ENCODE measurements at regions not wholly inside any gene's neighbourhood (a gene's known extent, or its start where the extent isn't known, plus 50 kb on each side); places are given as distances from the start of the nearest gene placed in this dataset.

DNA sequence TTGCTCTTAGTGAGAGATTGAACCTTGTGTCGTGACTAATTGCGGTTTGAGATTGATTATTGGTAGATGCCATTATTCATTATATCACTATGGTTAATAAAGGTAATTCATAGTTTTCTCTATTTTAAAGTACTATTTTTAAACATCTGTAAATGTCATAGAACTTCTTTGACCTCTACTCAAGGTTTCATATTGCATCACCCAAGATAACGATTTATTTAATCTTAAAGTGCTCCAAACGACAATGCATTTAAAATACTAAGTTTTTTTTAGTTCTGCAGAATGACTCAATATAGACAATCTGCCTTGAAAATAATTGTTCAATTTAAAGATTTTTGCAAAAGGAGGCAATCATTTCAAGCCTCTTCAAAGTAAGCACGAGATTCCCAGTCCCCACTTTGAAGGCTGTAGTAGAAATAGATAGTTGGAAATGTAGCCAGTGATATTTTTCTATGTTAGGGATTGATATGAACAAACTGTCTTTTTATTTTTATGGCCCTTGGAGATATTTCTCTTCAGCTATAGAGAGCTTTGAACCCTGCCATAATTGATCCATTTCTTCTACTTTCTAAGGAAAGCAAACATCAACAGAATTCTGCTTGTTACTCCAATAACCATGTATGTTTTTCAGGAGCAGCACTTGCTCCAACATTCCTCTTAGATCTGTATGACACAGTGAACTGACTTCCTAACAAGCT is 114.2 kb upstream of the PALMD start:
- Mint-ChIP-seq H3K36me3 (0 out of 2 replicates have a peak, but pooled peaks cover 2% of the 10 kb centered on the region), H3K27me3 (ENCODE audit: low read depth) (no peaks in the 10 kb centered on the region), H3K4me1 (peaks cover 46% of the 10 kb centered on the region), H3K27ac (no peak overlapping the region), H3K9me3 (peaks cover 6% of the 10 kb centered on the region), H3K4me3 (no peak overlapping the region)
- DNase-seq (ENCODE audit: low spot score) (no peak), ATAC-seq (no peak)
- ChIA-PET CTCF (no interaction called here), POLR2A (no interaction called here)
- TF ChIP-seq, protein P1, sequence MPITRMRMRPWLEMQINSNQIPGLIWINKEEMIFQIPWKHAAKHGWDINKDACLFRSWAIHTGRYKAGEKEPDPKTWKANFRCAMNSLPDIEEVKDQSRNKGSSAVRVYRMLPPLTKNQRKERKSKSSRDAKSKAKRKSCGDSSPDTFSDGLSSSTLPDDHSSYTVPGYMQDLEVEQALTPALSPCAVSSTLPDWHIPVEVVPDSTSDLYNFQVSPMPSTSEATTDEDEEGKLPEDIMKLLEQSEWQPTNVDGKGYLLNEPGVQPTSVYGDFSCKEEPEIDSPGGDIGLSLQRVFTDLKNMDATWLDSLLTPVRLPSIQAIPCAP (CRISPR knock-in tag; IDR thresholded peaks at IDR 0.05), result no peak
- TF ChIP-seq GABPB1 (CRISPR knock-in tag; IDR thresholded peaks at IDR 0.05), result no peak
- TF ChIP-seq, protein P2, sequence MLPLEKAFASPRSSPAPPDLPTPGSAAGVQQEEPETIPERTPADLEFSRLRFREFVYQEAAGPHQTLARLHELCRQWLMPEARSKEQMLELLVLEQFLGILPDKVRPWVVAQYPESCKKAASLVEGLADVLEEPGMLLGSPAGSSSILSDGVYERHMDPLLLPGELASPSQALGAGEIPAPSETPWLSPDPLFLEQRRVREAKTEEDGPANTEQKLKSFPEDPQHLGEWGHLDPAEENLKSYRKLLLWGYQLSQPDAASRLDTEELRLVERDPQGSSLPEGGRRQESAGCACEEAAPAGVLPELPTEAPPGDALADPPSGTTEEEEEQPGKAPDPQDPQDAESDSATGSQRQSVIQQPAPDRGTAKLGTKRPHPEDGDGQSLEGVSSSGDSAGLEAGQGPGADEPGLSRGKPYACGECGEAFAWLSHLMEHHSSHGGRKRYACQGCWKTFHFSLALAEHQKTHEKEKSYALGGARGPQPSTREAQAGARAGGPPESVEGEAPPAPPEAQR (CRISPR knock-in tag; IDR thresholded peaks at IDR 0.05), result no peak
- no peak for TF ChIP-seq GRHL2 (CRISPR knock-in tag; IDR thresholded peaks at IDR 0.05; ENCODE audit: insufficient replicate concordance, severe bottlenecking)
- no peak for TF ChIP-seq RORB (CRISPR knock-in tag; IDR thresholded peaks at IDR 0.05)
- TF ChIP-seq, protein P3, sequence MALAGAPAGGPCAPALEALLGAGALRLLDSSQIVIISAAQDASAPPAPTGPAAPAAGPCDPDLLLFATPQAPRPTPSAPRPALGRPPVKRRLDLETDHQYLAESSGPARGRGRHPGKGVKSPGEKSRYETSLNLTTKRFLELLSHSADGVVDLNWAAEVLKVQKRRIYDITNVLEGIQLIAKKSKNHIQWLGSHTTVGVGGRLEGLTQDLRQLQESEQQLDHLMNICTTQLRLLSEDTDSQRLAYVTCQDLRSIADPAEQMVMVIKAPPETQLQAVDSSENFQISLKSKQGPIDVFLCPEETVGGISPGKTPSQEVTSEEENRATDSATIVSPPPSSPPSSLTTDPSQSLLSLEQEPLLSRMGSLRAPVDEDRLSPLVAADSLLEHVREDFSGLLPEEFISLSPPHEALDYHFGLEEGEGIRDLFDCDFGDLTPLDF (CRISPR knock-in tag; IDR thresholded peaks at IDR 0.05), result no peak
- TF ChIP-seq ZNF138 (CRISPR knock-in tag; conservative IDR thresholded peaks at IDR 0.05), result no peak
- TF ChIP-seq, protein P4, sequence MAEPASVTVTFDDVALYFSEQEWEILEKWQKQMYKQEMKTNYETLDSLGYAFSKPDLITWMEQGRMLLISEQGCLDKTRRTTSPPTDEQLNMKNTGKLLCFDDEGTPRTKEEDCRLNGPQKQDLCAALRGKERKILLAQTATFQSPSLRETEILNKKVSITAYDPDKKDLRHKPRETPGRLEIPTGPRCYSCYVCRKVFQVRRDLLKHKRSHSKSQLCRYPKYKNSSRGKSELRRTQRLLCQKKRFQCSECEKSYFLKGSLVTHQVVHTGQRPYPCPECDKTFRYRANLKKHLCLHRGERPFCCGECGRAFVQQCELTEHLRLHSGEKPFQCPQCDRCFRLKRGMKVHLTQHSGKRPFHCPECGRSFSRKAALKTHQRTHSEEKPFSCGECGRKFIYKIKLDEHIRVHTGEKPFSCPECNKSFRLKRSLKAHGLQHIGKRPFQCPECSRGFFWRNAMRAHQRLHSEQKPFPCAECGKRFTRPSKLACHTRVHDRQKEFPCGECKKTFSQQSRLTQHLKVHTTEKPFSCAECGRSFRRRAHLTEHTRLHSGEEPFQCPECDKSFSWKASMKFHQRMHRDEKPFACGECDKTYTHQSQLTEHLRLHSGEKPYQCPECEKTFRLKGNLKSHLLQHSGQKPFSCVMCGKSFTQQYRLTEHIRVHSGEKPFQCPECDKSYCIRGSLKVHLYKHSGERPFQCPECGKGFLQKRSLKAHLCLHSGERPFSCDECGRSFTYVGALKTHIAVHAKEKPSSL (CRISPR knock-in tag; conservative IDR thresholded peaks at IDR 0.05), result no peak
- TF ChIP-seq, protein P5, sequence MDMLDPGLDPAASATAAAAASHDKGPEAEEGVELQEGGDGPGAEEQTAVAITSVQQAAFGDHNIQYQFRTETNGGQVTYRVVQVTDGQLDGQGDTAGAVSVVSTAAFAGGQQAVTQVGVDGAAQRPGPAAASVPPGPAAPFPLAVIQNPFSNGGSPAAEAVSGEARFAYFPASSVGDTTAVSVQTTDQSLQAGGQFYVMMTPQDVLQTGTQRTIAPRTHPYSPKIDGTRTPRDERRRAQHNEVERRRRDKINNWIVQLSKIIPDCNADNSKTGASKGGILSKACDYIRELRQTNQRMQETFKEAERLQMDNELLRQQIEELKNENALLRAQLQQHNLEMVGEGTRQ (CRISPR knock-in tag; IDR thresholded peaks at IDR 0.05), result no peak
- no peak for TF ChIP-seq ESRRA (CRISPR knock-in tag; IDR thresholded peaks at IDR 0.05; ENCODE audit: borderline replicate concordance)
- TF ChIP-seq TEAD4 (CRISPR knock-in tag; IDR thresholded peaks at IDR 0.05), result no peak
- TF ChIP-seq CREB1 (CRISPR knock-in tag; IDR thresholded peaks at IDR 0.05), result no peak
- no peak for TF ChIP-seq FOXK1 (CRISPR knock-in tag; IDR thresholded peaks at IDR 0.05)
- no peak for TF ChIP-seq ZNF671 (CRISPR knock-in tag; IDR thresholded peaks at IDR 0.05)
- no peak for TF ChIP-seq TCF7 (CRISPR knock-in tag; IDR thresholded peaks at IDR 0.05; ENCODE audit: low read depth)
- TF ChIP-seq, protein P6, sequence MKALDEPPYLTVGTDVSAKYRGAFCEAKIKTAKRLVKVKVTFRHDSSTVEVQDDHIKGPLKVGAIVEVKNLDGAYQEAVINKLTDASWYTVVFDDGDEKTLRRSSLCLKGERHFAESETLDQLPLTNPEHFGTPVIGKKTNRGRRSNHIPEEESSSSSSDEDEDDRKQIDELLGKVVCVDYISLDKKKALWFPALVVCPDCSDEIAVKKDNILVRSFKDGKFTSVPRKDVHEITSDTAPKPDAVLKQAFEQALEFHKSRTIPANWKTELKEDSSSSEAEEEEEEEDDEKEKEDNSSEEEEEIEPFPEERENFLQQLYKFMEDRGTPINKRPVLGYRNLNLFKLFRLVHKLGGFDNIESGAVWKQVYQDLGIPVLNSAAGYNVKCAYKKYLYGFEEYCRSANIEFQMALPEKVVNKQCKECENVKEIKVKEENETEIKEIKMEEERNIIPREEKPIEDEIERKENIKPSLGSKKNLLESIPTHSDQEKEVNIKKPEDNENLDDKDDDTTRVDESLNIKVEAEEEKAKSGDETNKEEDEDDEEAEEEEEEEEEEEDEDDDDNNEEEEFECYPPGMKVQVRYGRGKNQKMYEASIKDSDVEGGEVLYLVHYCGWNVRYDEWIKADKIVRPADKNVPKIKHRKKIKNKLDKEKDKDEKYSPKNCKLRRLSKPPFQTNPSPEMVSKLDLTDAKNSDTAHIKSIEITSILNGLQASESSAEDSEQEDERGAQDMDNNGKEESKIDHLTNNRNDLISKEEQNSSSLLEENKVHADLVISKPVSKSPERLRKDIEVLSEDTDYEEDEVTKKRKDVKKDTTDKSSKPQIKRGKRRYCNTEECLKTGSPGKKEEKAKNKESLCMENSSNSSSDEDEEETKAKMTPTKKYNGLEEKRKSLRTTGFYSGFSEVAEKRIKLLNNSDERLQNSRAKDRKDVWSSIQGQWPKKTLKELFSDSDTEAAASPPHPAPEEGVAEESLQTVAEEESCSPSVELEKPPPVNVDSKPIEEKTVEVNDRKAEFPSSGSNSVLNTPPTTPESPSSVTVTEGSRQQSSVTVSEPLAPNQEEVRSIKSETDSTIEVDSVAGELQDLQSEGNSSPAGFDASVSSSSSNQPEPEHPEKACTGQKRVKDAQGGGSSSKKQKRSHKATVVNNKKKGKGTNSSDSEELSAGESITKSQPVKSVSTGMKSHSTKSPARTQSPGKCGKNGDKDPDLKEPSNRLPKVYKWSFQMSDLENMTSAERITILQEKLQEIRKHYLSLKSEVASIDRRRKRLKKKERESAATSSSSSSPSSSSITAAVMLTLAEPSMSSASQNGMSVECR (CRISPR knock-in tag; IDR thresholded peaks at IDR 0.05; ENCODE audit: borderline replicate concordance), result no peak
- no peak for TF ChIP-seq ZNF219 (CRISPR knock-in tag; IDR thresholded peaks at IDR 0.05; ENCODE audit: borderline replicate concordance)
- TF ChIP-seq, protein P7, sequence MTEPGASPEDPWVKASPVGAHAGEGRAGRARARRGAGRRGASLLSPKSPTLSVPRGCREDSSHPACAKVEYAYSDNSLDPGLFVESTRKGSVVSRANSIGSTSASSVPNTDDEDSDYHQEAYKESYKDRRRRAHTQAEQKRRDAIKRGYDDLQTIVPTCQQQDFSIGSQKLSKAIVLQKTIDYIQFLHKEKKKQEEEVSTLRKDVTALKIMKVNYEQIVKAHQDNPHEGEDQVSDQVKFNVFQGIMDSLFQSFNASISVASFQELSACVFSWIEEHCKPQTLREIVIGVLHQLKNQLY (CRISPR knock-in tag; IDR thresholded peaks at IDR 0.05), result no peak
- TF ChIP-seq ELF4 (CRISPR knock-in tag; IDR thresholded peaks at IDR 0.05; ENCODE audit: low read depth), result no peak
- TF ChIP-seq ZBTB21 (CRISPR knock-in tag; IDR thresholded peaks at IDR 0.05; ENCODE audit: borderline replicate concordance), result no peak

All from WTC11 (cell line).